ENCODE measurements at regions not wholly inside any gene's neighbourhood (a gene's known extent, or its start where the extent isn't known, plus 50 kb on each side); places are given as distances from the start of the nearest gene placed in this dataset.

GRCh38 chr1:37113285-37113997 lies 79.1 kb upstream of the GRIK3 start (continued):
- TF ChIP-seq REST (IDR thresholded peaks at IDR 0.05; ENCODE audit: low read depth, low read length) (no peak), GATA2 (CRISPR knock-in tag; IDR thresholded peaks at IDR 0.05) (no peak), PBX3 (IDR thresholded peaks at IDR 0.05) (no peak)

- 0% methylated on average over 1 of the region's 1 CpG for WGBS (ENCODE audit: low lambda C conversion rate)
- ChIA-PET CTCF (interaction anchor here (0.6 kb wide), 1 partner anchor 330 kb away, joined by 3 read pairs; no protein-coding TSS in a partner anchor), POLR2A (no interaction called here)
- H3K27ac ChIP-seq (ENCODE audit: low read depth in 2 of 2, low read length in 1 of 2): no peak overlapping the region
- H3K9me3 ChIP-seq: no peaks in the 10 kb centered on the region
- H3K4me2 ChIP-seq: no peak overlapping the region
- H3K9ac ChIP-seq: no peak overlapping the region
- H3K27me3 ChIP-seq (ENCODE audit: insufficient read depth): no peaks in the 10 kb centered on the region
- no peak for DNase-seq
- TF ChIP-seq CTCF (IDR thresholded peaks at IDR 0.05) (no peak), TAF1 (IDR thresholded peaks at IDR 0.05; ENCODE audit: borderline replicate concordance, low read depth, low read length) (no peak), FOXM1 (IDR thresholded peaks at IDR 0.05; ENCODE audit: low read depth) (no peak), POLR2AphosphoS5 (IDR thresholded peaks at IDR 0.05; ENCODE audit: low read depth, low read length) (no peak), MXI1 (IDR thresholded peaks at IDR 0.05; ENCODE audit: low read depth, low read length) (no peak), PBX3 (IDR thresholded peaks at IDR 0.05) (no peak), EP300 (IDR thresholded peaks at IDR 0.05; ENCODE audit: borderline replicate concordance in 1 of 2, low read depth in 1 of 2, low read length in 1 of 2) (no peak), IRF3 (IDR thresholded peaks at IDR 0.05; ENCODE audit: low read depth, low read length) (no peak), RAD21 (IDR thresholded peaks at IDR 0.05; ENCODE audit: low read length) (no peak), RFX5 (IDR thresholded peaks at IDR 0.05; ENCODE audit: low read length) (no peak), FOSL2 (IDR thresholded peaks at IDR 0.05; ENCODE audit: borderline replicate concordance, low read depth) (no peak), TEAD4 (IDR thresholded peaks at IDR 0.05; ENCODE audit: borderline replicate concordance, insufficient read depth) (no peak), EZH2phosphoT487 (IDR thresholded peaks at IDR 0.05; ENCODE audit: borderline replicate concordance, low read depth) (no peak), TCF12 (IDR thresholded peaks at IDR 0.05) (no peak), RCOR1 (IDR thresholded peaks at IDR 0.05; ENCODE audit: low read length) (no peak), NRF1 (IDR thresholded peaks at IDR 0.05; ENCODE audit: low read depth, low read length) (no peak), RXRA (IDR thresholded peaks at IDR 0.05; ENCODE audit: borderline replicate concordance, low read depth) (no peak), ELF1 (IDR thresholded peaks at IDR 0.05) (no peak), GABPA (IDR thresholded peaks at IDR 0.05; ENCODE audit: low read depth) (no peak), MEF2A (IDR thresholded peaks at IDR 0.05; ENCODE audit: borderline replicate concordance, low read depth) (no peak)
- H3K36me3 ChIP-seq (replicated peaks in 1 of 2; ENCODE audit: control insufficient read depth in 1 of 2, insufficient read depth in 2 of 2, low read length in 1 of 2): no peaks in the 10 kb centered on the region
- no peak overlapping the region for H2AFZ ChIP-seq (ENCODE audit: low read depth)
- no peaks in the 10 kb centered on the region for H3K9me2 ChIP-seq
- no peaks in the 10 kb centered on the region for H3F3A ChIP-seq (replicated peaks; ENCODE audit: insufficient read depth)
- H4K20me1 ChIP-seq (ENCODE audit: insufficient read depth): no peaks in the 10 kb centered on the region
- H3K4me1 ChIP-seq (ENCODE audit: control insufficient read depth in 1 of 2, insufficient read depth in 2 of 2, low read depth in 1 of 2, low read length in 1 of 2): peaks cover 0 to 15% of the 10 kb centered on the region in 2 experiments; a peak in 2 of 4 replicates
- no peak overlapping the region for H3K4me3 ChIP-seq (ENCODE audit: low read depth in 2 of 2, low read length in 1 of 2)
- no peaks in the 10 kb centered on the region for H3K79me2 ChIP-seq (ENCODE audit: insufficient read depth)
These were observed 84.5 kb upstream of the GRIK3 start for GRCh38 chr1:37118790-37119189.

Data from SK-N-SH (cell line).